D341Med (cell line): ENCODE measurements at regions not wholly inside any gene's neighbourhood (a gene's known extent, or its start where the extent isn't known, plus 50 kb on each side); places are given as distances from the start of the nearest gene placed in this dataset.
A peak's percentile ranks its signal among the peaks of the same experiment; 100 is the strongest.
"Not testable (repeated sequence)": the region's sequence is repeated elsewhere in the genome, so short reads cannot be mapped to it uniquely, and the experiment has no call there.

ENCODE experiments used
- DNase-seq: peaks from one replicate; pipeline ENCODE4 v3.0.0; 2012; ENCODE audit warnings: low spot score

- no peak for DNase-seq
These were observed 265.0 kb upstream of the NPSR1 start for GRCh38 chr7:34392972-34393371.

- DNase-seq = no peak
These were observed 261.5 kb upstream of the NPSR1 start for GRCh38 chr7:34396437-34397064.

- no peak for DNase-seq
These were observed 256.2 kb upstream of the NPSR1 start for GRCh38 chr7:34401776-34402175.

GRCh38 chr7:34406848-34407530 is 251.0 kb upstream of the NPSR1 start:
- no peak for DNase-seq

GRCh38 chr7:34407586-34407985 is 250.4 kb upstream of the NPSR1 start:
- DNase-seq = no peak

GRCh38 chr7:34417781-34418180 is 240.2 kb upstream of the NPSR1 start:
- DNase-seq = no peak

- DNase-seq = no peak
These were observed 236.5 kb upstream of the NPSR1 start for GRCh38 chr7:34421526-34421925.

GRCh38 chr7:34425194-34425593 is 232.8 kb upstream of the NPSR1 start:
- no peak for DNase-seq

- no peak for DNase-seq
These were observed 232.2 kb upstream of the NPSR1 start for GRCh38 chr7:34425631-34426384.

- peak; percentile 56 for DNase-seq
These were observed 227.6 kb upstream of the NPSR1 start for GRCh38 chr7:34430456-34430855.

- no peak for DNase-seq
These were observed 219.6 kb upstream of the NPSR1 start for GRCh38 chr7:34438436-34438835.

GRCh38 chr7:34445653-34446052 is 212.4 kb upstream of the NPSR1 start:
- no peak for DNase-seq

GRCh38 chr7:34448531-34448930 is 209.5 kb upstream of the NPSR1 start:
- not testable (repeated sequence) for DNase-seq

GRCh38 chr7:34449765-34450164 is 208.3 kb upstream of the NPSR1 start:
- DNase-seq = no peak

GRCh38 chr7:34451183-34451582 is 206.8 kb upstream of the NPSR1 start:
- DNase-seq = no peak

- no peak for DNase-seq
These were observed 206.1 kb upstream of the NPSR1 start for GRCh38 chr7:34451923-34452322.

GRCh38 chr7:34452363-34452762 is 205.7 kb upstream of the NPSR1 start:
- no peak for DNase-seq

GRCh38 chr7:34453150-34453549 is 204.9 kb upstream of the NPSR1 start:
- no peak for DNase-seq

GRCh38 chr7:34454381-34454780 is 203.6 kb upstream of the NPSR1 start:
- no peak for DNase-seq

GRCh38 chr7:34457329-34457728 is 200.7 kb upstream of the NPSR1 start:
- no peak for DNase-seq

GRCh38 chr7:34463830-34464229 is 194.2 kb upstream of the NPSR1 start:
- no peak for DNase-seq

GRCh38 chr7:34471844-34472243 is 186.2 kb upstream of the NPSR1 start:
- DNase-seq = no peak

GRCh38 chr7:34486371-34486770 is 171.6 kb upstream of the NPSR1 start:
- no peak for DNase-seq
